BE2C (cell line): ENCODE measurements at regions not wholly inside any gene's neighbourhood (a gene's known extent, or its start where the extent isn't known, plus 50 kb on each side); places are given as distances from the start of the nearest gene placed in this dataset.

Experiments used
- DNase-seq: peaks from one replicate; pipeline ENCODE4 v3.0.0-alpha.2; 2020
- H3K27me3 ChIP-seq: fragments of 250-450 bp; sonication (Bioruptor Pico); 2 replicates; pipeline ENCODE4 v1.5.1; 2020; ENCODE audit warnings: mild to moderate bottlenecking
- H3K36me3 ChIP-seq: fragments of 250-450 bp; sonication (Bioruptor Pico); 2 replicates; pipeline ENCODE4 v1.5.1; 2020; ENCODE audit warnings: mild to moderate bottlenecking
- H3K4me1 ChIP-seq: fragments of 250-450 bp; sonication (Bioruptor Pico); 2 replicates; pipeline ENCODE4 v1.5.1; 2020
- H3K4me3 ChIP-seq: 2 replicates; pipeline ENCODE4 v1.5.1; 2011; ENCODE audit warnings: low read depth, low read length
- H3K9me3 ChIP-seq: fragments of 250-450 bp; sonication (Bioruptor Pico); 2 replicates; pipeline ENCODE4 v1.5.1; 2020
- TF ChIP-seq, protein P1 (sequence below): IDR thresholded peaks from 2 replicates; pipeline ENCODE4 v1.5.1; 2012; ENCODE audit warnings: mild to moderate bottlenecking, low read depth, low read length

DNA sequence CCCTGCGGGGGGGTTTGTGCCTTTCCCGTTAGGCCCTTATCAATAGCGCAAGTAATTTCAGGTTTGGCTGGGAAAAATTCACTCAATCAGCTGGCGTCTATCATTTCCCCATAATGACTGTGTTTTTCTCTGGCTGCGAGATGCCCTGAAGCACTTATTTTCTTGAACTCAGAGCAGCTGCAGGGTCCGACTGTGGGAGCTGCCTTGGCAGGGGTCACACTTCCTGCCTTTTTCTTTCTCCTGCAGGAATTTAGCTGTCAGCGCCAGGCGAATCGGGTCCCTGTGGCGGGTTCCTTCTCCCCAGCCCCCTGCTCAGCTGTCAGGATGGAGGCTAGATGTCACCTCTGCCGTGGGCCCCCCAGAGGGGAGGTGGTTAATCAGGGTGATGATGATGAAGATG, 81.3 kb upstream of the HPCAL1 start:
- Histone ChIP-seq H3K4me3 (no peak overlapping the region), H3K27me3 (no peaks in the 10 kb centered on the region), H3K36me3 (no peaks in the 10 kb centered on the region), H3K4me1 (no peaks in the 10 kb centered on the region), H3K9me3 (no peaks in the 10 kb centered on the region)
- TF ChIP-seq, protein P1, sequence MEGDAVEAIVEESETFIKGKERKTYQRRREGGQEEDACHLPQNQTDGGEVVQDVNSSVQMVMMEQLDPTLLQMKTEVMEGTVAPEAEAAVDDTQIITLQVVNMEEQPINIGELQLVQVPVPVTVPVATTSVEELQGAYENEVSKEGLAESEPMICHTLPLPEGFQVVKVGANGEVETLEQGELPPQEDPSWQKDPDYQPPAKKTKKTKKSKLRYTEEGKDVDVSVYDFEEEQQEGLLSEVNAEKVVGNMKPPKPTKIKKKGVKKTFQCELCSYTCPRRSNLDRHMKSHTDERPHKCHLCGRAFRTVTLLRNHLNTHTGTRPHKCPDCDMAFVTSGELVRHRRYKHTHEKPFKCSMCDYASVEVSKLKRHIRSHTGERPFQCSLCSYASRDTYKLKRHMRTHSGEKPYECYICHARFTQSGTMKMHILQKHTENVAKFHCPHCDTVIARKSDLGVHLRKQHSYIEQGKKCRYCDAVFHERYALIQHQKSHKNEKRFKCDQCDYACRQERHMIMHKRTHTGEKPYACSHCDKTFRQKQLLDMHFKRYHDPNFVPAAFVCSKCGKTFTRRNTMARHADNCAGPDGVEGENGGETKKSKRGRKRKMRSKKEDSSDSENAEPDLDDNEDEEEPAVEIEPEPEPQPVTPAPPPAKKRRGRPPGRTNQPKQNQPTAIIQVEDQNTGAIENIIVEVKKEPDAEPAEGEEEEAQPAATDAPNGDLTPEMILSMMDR, result no peak
- DNase-seq, result no peak

DNA sequence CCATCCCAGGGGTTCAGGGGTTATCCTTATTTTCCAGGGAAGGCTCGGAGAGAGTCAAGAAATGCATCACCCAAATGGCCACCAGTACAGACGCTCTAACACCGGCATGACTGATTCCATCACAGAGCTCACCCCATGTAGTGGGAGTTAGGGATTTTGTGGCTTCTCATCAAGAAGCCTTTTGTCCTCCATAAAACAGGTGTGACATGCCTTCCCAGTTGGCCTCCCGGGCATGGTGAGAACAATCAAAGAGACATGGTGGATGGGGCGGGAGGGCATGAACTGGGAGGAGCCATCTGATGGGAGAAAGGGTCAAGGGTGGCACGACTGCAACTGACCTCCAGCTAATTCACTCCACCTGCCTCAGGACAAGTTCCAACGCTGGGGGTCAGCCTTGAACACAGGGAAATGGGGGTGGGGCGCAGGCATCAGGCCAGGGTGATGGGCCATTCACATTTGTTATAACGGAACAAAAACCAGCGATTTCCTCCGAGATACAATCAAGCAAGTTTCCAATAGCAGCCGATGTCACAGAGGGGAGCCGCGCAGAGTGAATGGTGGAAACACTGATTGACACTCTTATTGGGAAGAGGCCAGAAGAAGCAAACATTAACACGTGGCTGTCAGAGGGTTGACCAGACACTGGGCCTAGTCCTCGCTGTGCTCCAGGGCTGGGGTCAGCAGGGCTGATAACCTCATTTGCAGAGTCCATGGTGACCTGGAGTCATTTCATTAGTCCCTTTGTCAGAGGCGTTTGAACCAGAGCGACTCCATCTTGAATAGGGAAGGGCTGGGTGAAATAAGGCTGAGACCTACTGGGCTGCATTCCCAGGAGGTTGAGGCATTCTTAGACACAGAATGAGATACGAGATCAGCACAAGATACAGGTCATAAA, 80.5 kb upstream of the HPCAL1 start:
- TF ChIP-seq, protein P1, result no peak
- Histone ChIP-seq H3K9me3 (no peaks in the 10 kb centered on the region), H3K27me3 (no peaks in the 10 kb centered on the region), H3K36me3 (no peaks in the 10 kb centered on the region), H3K4me3 (no peak overlapping the region), H3K4me1 (no peaks in the 10 kb centered on the region)
- DNase-seq, result no peak

DNA sequence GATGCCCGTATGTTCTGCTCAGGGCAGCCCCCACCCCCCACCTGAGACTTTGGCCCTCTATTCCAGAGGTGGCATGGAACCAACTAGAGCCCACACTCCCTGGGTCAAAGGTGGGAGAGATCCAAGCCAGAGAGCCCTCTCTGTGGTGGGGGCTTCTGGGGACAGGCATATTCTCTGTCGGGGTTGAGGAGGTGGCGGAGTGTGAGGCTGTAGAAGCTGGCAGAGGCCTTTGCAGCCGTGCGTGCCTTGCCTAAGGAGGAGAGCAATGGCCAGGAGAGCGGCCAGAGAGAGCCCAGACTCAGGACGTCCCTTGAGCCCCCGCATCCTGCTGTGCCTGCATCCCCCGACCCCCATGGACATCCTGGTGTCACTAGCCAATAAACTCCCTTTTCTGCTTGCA, 79.2 kb upstream of the HPCAL1 start:
- H3K4me3 ChIP-seq, result no peak overlapping the region

DNA sequence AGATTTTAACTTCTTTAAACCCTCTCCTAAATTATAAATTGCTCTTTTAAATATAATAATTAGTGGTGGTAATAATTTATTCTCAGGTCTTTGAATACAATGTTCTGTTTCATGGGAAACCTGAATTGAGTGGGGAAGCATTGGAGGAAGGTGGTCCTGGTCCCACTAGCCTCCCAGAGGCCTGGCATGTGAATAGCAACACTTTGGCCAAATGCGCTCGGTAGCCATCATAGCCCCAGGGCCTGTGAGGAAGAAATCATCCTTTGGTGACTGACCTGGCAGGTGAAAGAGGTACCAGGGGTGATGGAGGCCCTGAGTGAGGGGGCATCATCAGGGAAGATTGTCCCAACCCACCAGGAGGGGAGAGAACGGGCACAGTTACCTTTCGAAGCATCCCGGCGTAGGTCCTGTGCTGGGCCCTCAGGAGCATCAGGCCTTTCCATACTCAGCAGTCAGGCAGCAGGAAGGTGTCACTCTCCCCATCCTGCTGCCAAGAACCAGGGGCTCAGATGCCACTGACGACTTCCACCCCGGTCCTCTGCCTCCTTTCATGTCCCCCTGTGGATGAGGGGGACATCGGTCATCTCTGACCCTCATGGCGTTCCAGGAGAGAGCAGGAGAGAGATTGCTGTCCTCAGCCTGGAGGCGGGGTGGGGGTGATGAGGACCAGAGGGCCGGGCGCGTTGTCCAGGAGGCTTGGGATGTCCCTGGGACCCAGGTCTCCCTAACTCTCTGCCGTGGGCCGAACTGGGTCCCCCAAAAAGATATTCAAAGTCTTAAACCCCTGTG, 78.6 kb upstream of the HPCAL1 start:
- TF ChIP-seq, protein P1, result peak; percentile 23; the same call in 1 of the 2 replicates
- DNase-seq, result no peak
- H3K4me1 ChIP-seq, result no peaks in the 10 kb centered on the region
- no peaks in the 10 kb centered on the region for H3K9me3 ChIP-seq
- H3K36me3 ChIP-seq, result no peaks in the 10 kb centered on the region
- H3K4me3 ChIP-seq, result no peak overlapping the region
- H3K27me3 ChIP-seq, result no peaks in the 10 kb centered on the region

More for the DNA sequence above, 79.2 kb upstream of the HPCAL1 start:
- TF ChIP-seq, protein P1, result no peak
- Histone ChIP-seq H3K4me1 (no peaks in the 10 kb centered on the region), H3K36me3 (no peaks in the 10 kb centered on the region), H3K27me3 (no peaks in the 10 kb centered on the region), H3K9me3 (no peaks in the 10 kb centered on the region)
- DNase-seq, result no peak

DNA sequence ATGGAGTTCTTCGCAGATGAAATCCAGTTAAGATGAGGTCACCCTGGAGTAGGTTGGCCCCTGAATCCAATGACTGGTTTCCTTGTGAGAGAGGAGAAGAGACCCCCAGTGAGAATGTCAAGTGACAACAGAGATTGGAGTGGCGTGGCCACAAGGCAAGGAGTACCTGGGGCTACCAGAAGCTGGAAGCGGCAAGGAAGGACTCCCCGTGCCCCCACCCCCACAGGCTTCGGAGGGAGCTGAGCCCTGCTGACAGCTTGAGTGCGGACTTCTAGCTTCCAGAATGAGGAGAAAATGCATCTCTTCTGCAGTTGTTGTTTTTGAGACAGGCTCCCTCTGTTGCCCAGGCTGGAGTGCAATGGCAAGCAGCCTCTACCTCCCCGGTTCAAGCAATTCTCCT, 78.0 kb upstream of the HPCAL1 start:
- Histone ChIP-seq H3K9me3 (no peaks in the 10 kb centered on the region), H3K27me3 (no peaks in the 10 kb centered on the region), H3K36me3 (no peaks in the 10 kb centered on the region), H3K4me3 (no peak overlapping the region), H3K4me1 (no peaks in the 10 kb centered on the region)
- TF ChIP-seq, protein P1, result no peak
- DNase-seq, result no peak
